ENCODE measurements at regions not wholly inside any gene's neighbourhood (a gene's known extent, or its start where the extent isn't known, plus 50 kb on each side); places are given as distances from the start of the nearest gene placed in this dataset.

- DNase-seq (ENCODE audit: low spot score), result no peak
- H3K4me3 ChIP-seq, result no peak overlapping the region
- H3K27ac ChIP-seq, result no peak overlapping the region
- no peaks in the 10 kb centered on the region for H3K27me3 ChIP-seq
- no peaks in the 10 kb centered on the region for H3K4me1 ChIP-seq
- no peak for TF ChIP-seq CTCF (IDR thresholded peaks at IDR 0.05)
- no peaks in the 10 kb centered on the region for H3K36me3 ChIP-seq
- H3K9me3 ChIP-seq, result no peaks in the 10 kb centered on the region
These were observed 103.1 kb upstream of the SHISA3 start for GRCh38 chr4:42293967-42294813.

- Histone ChIP-seq H3K9me3 (no peaks in the 10 kb centered on the region), H3K27me3 (no peaks in the 10 kb centered on the region), H3K36me3 (no peaks in the 10 kb centered on the region), H3K4me1 (no peaks in the 10 kb centered on the region), H3K27ac (no peak overlapping the region), H3K4me3 (no peak overlapping the region)
- TF ChIP-seq CTCF (IDR thresholded peaks at IDR 0.05), result no peak
- no peak for DNase-seq (ENCODE audit: low spot score)
These were observed 101.1 kb upstream of the SHISA3 start for GRCh38 chr4:42296196-42296595.

GRCh38 chr4:42302348-42302747 lies 94.9 kb upstream of the SHISA3 start:
- H3K4me1 ChIP-seq, result peaks cover 0 to 10% of the 10 kb centered on the region in 2 donors
- H3K27me3 ChIP-seq, result no peaks in the 10 kb centered on the region
- no peak overlapping the region for H3K27ac ChIP-seq
- no peaks in the 10 kb centered on the region for H3K9me3 ChIP-seq
- DNase-seq (ENCODE audit: low spot score), result no peak
- H3K4me3 ChIP-seq, result no peak overlapping the region
- no peak for TF ChIP-seq CTCF (IDR thresholded peaks at IDR 0.05)
- H3K36me3 ChIP-seq, result no peaks in the 10 kb centered on the region

- H3K27me3 ChIP-seq, result no peaks in the 10 kb centered on the region
- H3K36me3 ChIP-seq, result no peaks in the 10 kb centered on the region
- no peak overlapping the region for H3K4me3 ChIP-seq
- H3K4me1 ChIP-seq, result peaks cover 0 to 10% of the 10 kb centered on the region in 2 donors
- H3K27ac ChIP-seq, result peak overlapping the region in 1 of 2 donors; percentile 48
- no peaks in the 10 kb centered on the region for H3K9me3 ChIP-seq
- no peak for DNase-seq (ENCODE audit: low spot score)
- TF ChIP-seq CTCF (IDR thresholded peaks at IDR 0.05), result no peak
These were observed 90.8 kb upstream of the SHISA3 start for GRCh38 chr4:42306221-42307109.

- TF ChIP-seq CTCF (IDR thresholded peaks at IDR 0.05), result no peak
- DNase-seq (ENCODE audit: low spot score), result no peak
- Histone ChIP-seq H3K9me3 (no peaks in the 10 kb centered on the region), H3K4me3 (no peak overlapping the region), H3K36me3 (no peaks in the 10 kb centered on the region), H3K27ac (no peak overlapping the region), H3K27me3 (no peaks in the 10 kb centered on the region), H3K4me1 (peaks cover 0 to 10% of the 10 kb centered on the region in 2 donors)
These were observed 89.0 kb upstream of the SHISA3 start for GRCh38 chr4:42308247-42308646.
